Ovary (tissue), 3 donors: ENCODE measurements at regions not wholly inside any gene's neighbourhood (a gene's known extent, or its start where the extent isn't known, plus 50 kb on each side); places are given as distances from the start of the nearest gene placed in this dataset.

Source experiments
- CTCF ChIP-seq, 3 donors: fragments of 450-650 bp in 2 of 3; fragments of 200-600 bp in 1 of 3; IDR thresholded peaks; one replicate each; pipeline versions ENCODE4 v1.5.1 to v1.8.0; 2016 to 2022; ENCODE audit warnings: antibody characterized with exemption in 3 of 3, mild to moderate bottlenecking in 1 of 3
- POLR2A ChIP-seq: fragments of 450-650 bp; IDR thresholded peaks from one replicate; pipeline ENCODE4 v1.6.1; 2017; ENCODE audit warnings: antibody characterized with exemption, mild to moderate bottlenecking, moderate library complexity
- donor health status: DM: no; HTN: no; CAD: no.

- TF ChIP-seq CTCF (IDR thresholded peaks at IDR 0.05) (no peak), POLR2A (no peak)
Measured at GRCh38 chr6:11858439-11858838, 79.8 kb upstream of the ADTRP start.
